Mucosa of descending colon (tissue), 3 donors: ENCODE measurements at regions not wholly inside any gene's neighbourhood (a gene's known extent, or its start where the extent isn't known, plus 50 kb on each side); places are given as distances from the start of the nearest gene placed in this dataset.

Source experiments
- ATAC-seq: fragments of 200-7000 bp; cut with Tn5 transposase; one replicate; pipeline ENCODE4 v1.9.1; 2020; ENCODE audit warnings: mild to moderate bottlenecking, moderate library complexity
- DNase-seq, 3 donors: peaks; one replicate each; pipeline ENCODE4 v3.0.0-alpha.2; 2020
- H3K36me3 ChIP-seq: fragments of 200-600 bp; one replicate; pipeline ENCODE4 v1.8.0; 2021; ENCODE audit warnings: low read depth, mild to moderate bottlenecking
- H3K4me1 ChIP-seq: fragments of 200-600 bp; one replicate; pipeline ENCODE4 v1.8.0; 2021; ENCODE audit warnings: low read depth, mild to moderate bottlenecking
- H3K4me3 ChIP-seq: fragments of 200-600 bp; one replicate; pipeline ENCODE4 v1.8.0; 2021; ENCODE audit warnings: mild to moderate bottlenecking
- H3K9me3 ChIP-seq: fragments of 200-600 bp; one replicate; pipeline ENCODE4 v1.8.0; 2021; ENCODE audit warnings: mild to moderate bottlenecking
- intact Hi-C, 2 donors: fragments of 100-400 bp; cut with DNase I in 1 of 2; cut with micrococcal nuclease in 1 of 2; formaldehyde crosslinking; loops; one replicate each; pipeline versions ENCODE4 v1.11.0 to v1.11.1; 2022; cut with DNase I, micrococcal nuclease
- TF ChIP-seq, protein P1 (sequence below): fragments of 200-600 bp; IDR thresholded peaks from one replicate; pipeline ENCODE4 v1.8.0; 2022; ENCODE audit warnings: antibody characterized with exemption, mild to moderate bottlenecking
- donor health status: DM: no; HTN: no; CAD: no; lungs with moderate emphysema.
- donor health status: DM: no; HTN: no; CAD: no.
- donor health status: DM: no; HTN: yes; CAD: no.

DNA sequence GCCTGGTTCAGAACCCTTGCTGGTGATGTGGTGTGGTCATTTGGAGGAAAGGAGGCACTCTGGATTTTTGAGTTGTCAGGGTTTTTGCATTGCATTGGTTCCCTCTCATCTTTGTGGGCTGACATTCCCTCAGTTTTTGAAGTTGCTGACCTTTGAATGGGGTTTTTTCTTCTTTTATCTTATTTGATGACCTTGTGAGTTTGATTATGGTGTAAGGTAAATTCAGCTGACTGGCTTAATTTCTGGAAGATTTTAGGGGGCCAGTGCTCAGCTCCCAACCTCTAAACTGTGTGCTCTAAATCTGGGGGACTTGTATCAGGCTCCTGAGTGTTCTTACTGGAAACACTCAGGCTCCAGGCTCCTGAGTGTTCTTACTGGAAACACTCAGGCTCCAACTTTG is 225.9 kb downstream of the MEIS1 start:
- H3K9me3 ChIP-seq, result no peaks in the 10 kb centered on the region
- no peak for DNase-seq
- TF ChIP-seq, protein P1, sequence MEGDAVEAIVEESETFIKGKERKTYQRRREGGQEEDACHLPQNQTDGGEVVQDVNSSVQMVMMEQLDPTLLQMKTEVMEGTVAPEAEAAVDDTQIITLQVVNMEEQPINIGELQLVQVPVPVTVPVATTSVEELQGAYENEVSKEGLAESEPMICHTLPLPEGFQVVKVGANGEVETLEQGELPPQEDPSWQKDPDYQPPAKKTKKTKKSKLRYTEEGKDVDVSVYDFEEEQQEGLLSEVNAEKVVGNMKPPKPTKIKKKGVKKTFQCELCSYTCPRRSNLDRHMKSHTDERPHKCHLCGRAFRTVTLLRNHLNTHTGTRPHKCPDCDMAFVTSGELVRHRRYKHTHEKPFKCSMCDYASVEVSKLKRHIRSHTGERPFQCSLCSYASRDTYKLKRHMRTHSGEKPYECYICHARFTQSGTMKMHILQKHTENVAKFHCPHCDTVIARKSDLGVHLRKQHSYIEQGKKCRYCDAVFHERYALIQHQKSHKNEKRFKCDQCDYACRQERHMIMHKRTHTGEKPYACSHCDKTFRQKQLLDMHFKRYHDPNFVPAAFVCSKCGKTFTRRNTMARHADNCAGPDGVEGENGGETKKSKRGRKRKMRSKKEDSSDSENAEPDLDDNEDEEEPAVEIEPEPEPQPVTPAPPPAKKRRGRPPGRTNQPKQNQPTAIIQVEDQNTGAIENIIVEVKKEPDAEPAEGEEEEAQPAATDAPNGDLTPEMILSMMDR, result no peak
- intact Hi-C loops, result no loop called here
- no peak for ATAC-seq
- no peaks in the 10 kb centered on the region for H3K4me1 ChIP-seq
- no peak overlapping the region for H3K4me3 ChIP-seq
- H3K36me3 ChIP-seq, result no peaks in the 10 kb centered on the region

- TF ChIP-seq, protein P1, result no peak
- Histone ChIP-seq H3K4me3 (no peak overlapping the region), H3K36me3 (no peaks in the 10 kb centered on the region), H3K9me3 (no peaks in the 10 kb centered on the region), H3K4me1 (no peaks in the 10 kb centered on the region)
- ATAC-seq, result no peak
- intact Hi-C loops, result no loop called here
- DNase-seq, result peak in 1 of 3 donors; percentile 25
Measured at GRCh38 chr2:66661253-66662173, 226.6 kb downstream of the MEIS1 start.

GRCh38 chr2:66665124-66665984 is 230.4 kb downstream of the MEIS1 start:
- DNase-seq, result no peak
- no peaks in the 10 kb centered on the region for H3K36me3 ChIP-seq
- intact Hi-C loops, result no loop called here

GRCh38 chr2:66667301-66667700 is 232.4 kb downstream of the MEIS1 start:
- Histone ChIP-seq H3K9me3 (no peaks in the 10 kb centered on the region), H3K4me3 (no peak overlapping the region), H3K36me3 (no peaks in the 10 kb centered on the region), H3K4me1 (no peaks in the 10 kb centered on the region)
- ATAC-seq (no peak), DNase-seq (no peak)
- TF ChIP-seq, protein P1, result no peak
- intact Hi-C loops, result no loop called here

More at GRCh38 chr2:66665124-66665984, 230.4 kb downstream of the MEIS1 start:
- TF ChIP-seq, protein P1, result no peak
- no peaks in the 10 kb centered on the region for H3K4me1 ChIP-seq
- H3K9me3 ChIP-seq, result no peaks in the 10 kb centered on the region
- H3K4me3 ChIP-seq, result no peak overlapping the region
- ATAC-seq, result no peak

GRCh38 chr2:66673286-66673685 is 238.4 kb downstream of the MEIS1 start:
- Histone ChIP-seq H3K9me3 (no peaks in the 10 kb centered on the region), H3K4me3 (no peak overlapping the region), H3K36me3 (no peaks in the 10 kb centered on the region), H3K4me1 (no peaks in the 10 kb centered on the region)
- TF ChIP-seq, protein P1, result no peak
- ATAC-seq, result no peak
- intact Hi-C loops, result no loop called here
- no peak for DNase-seq
